Lower lobe of right lung (tissue), 2 donors: ENCODE measurements at regions not wholly inside any gene's neighbourhood (a gene's known extent, or its start where the extent isn't known, plus 50 kb on each side); places are given as distances from the start of the nearest gene placed in this dataset.

Experiments
- ATAC-seq, 2 donors: fragments of 200-7000 bp; cut with Tn5 transposase; one replicate each; pipeline ENCODE4 v1.9.1; 2020 to 2022; ENCODE audit warnings: mild to moderate bottlenecking in 2 of 2, moderate library complexity in 2 of 2
- DNase-seq: peaks from one replicate; pipeline ENCODE4 v3.0.0-alpha.2; 2020
- H3K27ac ChIP-seq: fragments of 200-600 bp; one replicate; pipeline ENCODE4 v1.8.0; 2022
- H3K27me3 ChIP-seq: fragments of 200-600 bp; one replicate; pipeline ENCODE4 v1.8.0; 2022; ENCODE audit warnings: low read depth
- H3K36me3 ChIP-seq: fragments of 200-600 bp; one replicate; pipeline ENCODE4 v1.8.0; 2022; ENCODE audit warnings: mild to moderate bottlenecking
- H3K4me1 ChIP-seq: fragments of 200-600 bp; one replicate; pipeline ENCODE4 v1.8.0; 2022
- H3K4me3 ChIP-seq: fragments of 200-600 bp; one replicate; pipeline ENCODE4 v1.8.0; 2022; ENCODE audit warnings: mild to moderate bottlenecking
- H3K9me3 ChIP-seq: fragments of 200-600 bp; one replicate; pipeline ENCODE4 v1.8.0; 2022
- CTCF ChIP-seq: fragments of 200-600 bp; IDR thresholded peaks from one replicate; pipeline ENCODE4 v1.8.0; 2022; ENCODE audit warnings: antibody characterized with exemption, mild to moderate bottlenecking
- intact Hi-C: fragments of 100-400 bp; cut with DNase I; formaldehyde crosslinking; loops from one replicate; pipeline ENCODE4 v1.11.0; 2022
- donor health status: DM: no; HTN: yes; CAD: no; lungs with severe emphysema.

- intact Hi-C loops: no loop called here
- no peak overlapping the region for H3K27ac ChIP-seq
- no peaks in the 10 kb centered on the region for H3K4me1 ChIP-seq
- no peak overlapping the region for H3K4me3 ChIP-seq
- no peaks in the 10 kb centered on the region for H3K9me3 ChIP-seq
- no peaks in the 10 kb centered on the region for H3K27me3 ChIP-seq
- TF ChIP-seq CTCF: no peak
- DNase-seq (no peak), ATAC-seq (no peak)
- no peaks in the 10 kb centered on the region for H3K36me3 ChIP-seq
Observed at GRCh38 chr15:62929000-62929357, 113.6 kb upstream of the TPM1 start.

GRCh38 chr15:62931650-62932049 is 110.9 kb upstream of the TPM1 start:
- intact Hi-C loops: no loop called here
- ATAC-seq: no peak

GRCh38 chr15:62932436-62932835 is 110.1 kb upstream of the TPM1 start:
- Histone ChIP-seq H3K9me3 (no peaks in the 10 kb centered on the region), H3K27ac (no peak overlapping the region), H3K27me3 (no peaks in the 10 kb centered on the region), H3K4me1 (no peaks in the 10 kb centered on the region), H3K36me3 (no peaks in the 10 kb centered on the region), H3K4me3 (no peak overlapping the region)
- ATAC-seq: no peak
- DNase-seq: no peak
- TF ChIP-seq CTCF: no peak
- intact Hi-C loops: no loop called here

More at GRCh38 chr15:62931650-62932049, 110.9 kb upstream of the TPM1 start:
- Histone ChIP-seq H3K9me3 (no peaks in the 10 kb centered on the region), H3K27ac (no peak overlapping the region), H3K27me3 (no peaks in the 10 kb centered on the region), H3K36me3 (no peaks in the 10 kb centered on the region), H3K4me3 (no peak overlapping the region), H3K4me1 (no peaks in the 10 kb centered on the region)
- TF ChIP-seq CTCF: no peak
- DNase-seq: no peak

GRCh38 chr15:62933386-62933785 is 109.2 kb upstream of the TPM1 start:
- H3K27me3 ChIP-seq: no peaks in the 10 kb centered on the region
- H3K36me3 ChIP-seq: no peaks in the 10 kb centered on the region
- H3K4me1 ChIP-seq: no peaks in the 10 kb centered on the region
- H3K9me3 ChIP-seq: no peaks in the 10 kb centered on the region
- ATAC-seq: no peak
- no peak for DNase-seq
- H3K4me3 ChIP-seq: no peak overlapping the region
- intact Hi-C loops: no loop called here
- no peak for TF ChIP-seq CTCF
- no peak overlapping the region for H3K27ac ChIP-seq

GRCh38 chr15:62934236-62934971 is 108.1 kb upstream of the TPM1 start:
- Histone ChIP-seq H3K27ac (no peak overlapping the region), H3K27me3 (no peaks in the 10 kb centered on the region), H3K4me1 (no peaks in the 10 kb centered on the region), H3K36me3 (no peaks in the 10 kb centered on the region), H3K9me3 (no peaks in the 10 kb centered on the region), H3K4me3 (no peak overlapping the region)
- intact Hi-C loops: no loop called here
- no peak for TF ChIP-seq CTCF
- DNase-seq: no peak
- no peak for ATAC-seq
